Osteocyte (in vitro differentiated cells): ENCODE measurements at regions not wholly inside any gene's neighbourhood (a gene's known extent, or its start where the extent isn't known, plus 50 kb on each side); places are given as distances from the start of the nearest gene placed in this dataset.

Experiments used
- DNase-seq: peaks from one replicate; pipeline ENCODE4 v3.0.0; 2021; ENCODE audit warnings: mixed read lengths; ENCODE audit not compliant: unreplicated experiment; ENCODE audit errors: extremely low spot score
- H3K27ac Mint-ChIP-seq: one replicate; pipeline ENCODE4 v1.8.0; 2021; ENCODE audit warnings: mild to moderate bottlenecking, mixed read lengths; ENCODE audit not compliant: unreplicated experiment
- H3K27me3 Mint-ChIP-seq: one replicate; pipeline ENCODE4 v1.8.0; 2021; ENCODE audit warnings: mixed read lengths; ENCODE audit not compliant: unreplicated experiment
- H3K36me3 Mint-ChIP-seq: one replicate; pipeline ENCODE4 v1.8.0; 2021; ENCODE audit warnings: mixed read lengths; ENCODE audit not compliant: unreplicated experiment
- H3K4me1 Mint-ChIP-seq: one replicate; pipeline ENCODE4 v1.8.0; 2021; ENCODE audit warnings: mixed read lengths; ENCODE audit not compliant: unreplicated experiment
- H3K4me3 Mint-ChIP-seq: one replicate; pipeline ENCODE4 v1.8.0; 2021; ENCODE audit warnings: mild to moderate bottlenecking, moderate library complexity, mixed read lengths; ENCODE audit not compliant: unreplicated experiment
- H3K9me3 Mint-ChIP-seq: one replicate; pipeline ENCODE4 v1.8.0; 2021; ENCODE audit warnings: mixed read lengths; ENCODE audit not compliant: unreplicated experiment
- TF ChIP-seq, protein P1 (sequence below): fragments of 200-600 bp; sonication (generic); IDR thresholded peaks from 2 replicates; pipeline ENCODE4 v1.5.0; 2021; ENCODE audit warnings: antibody characterized with exemption, mild to moderate bottlenecking, moderate library complexity

DNA sequence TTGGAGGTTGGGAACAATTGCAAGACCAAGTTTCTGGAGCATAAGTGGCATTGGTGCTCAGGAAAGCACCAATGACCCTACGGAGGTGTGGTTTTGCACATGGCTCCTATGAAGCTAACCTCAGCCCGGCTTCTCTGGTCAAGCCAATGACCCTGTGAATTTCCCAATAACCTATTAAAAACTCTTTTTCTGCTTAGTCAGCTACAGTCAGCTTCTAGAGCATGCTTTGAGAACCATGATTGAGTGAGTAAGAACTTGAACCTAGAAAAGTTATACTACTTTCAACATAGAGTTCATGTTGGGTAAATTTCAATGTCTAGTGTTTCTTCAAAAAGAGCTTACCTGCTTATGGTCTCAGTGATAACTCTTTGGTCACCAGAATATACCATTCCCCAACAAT is 163.2 kb downstream of the RSL24D1 start:
- H3K9me3 Mint-ChIP-seq, result no peaks in the 10 kb centered on the region
- no peaks in the 10 kb centered on the region for H3K36me3 Mint-ChIP-seq
- no peak for DNase-seq
- no peak overlapping the region for H3K27ac Mint-ChIP-seq
- no peaks in the 10 kb centered on the region for H3K27me3 Mint-ChIP-seq
- no peak overlapping the region for H3K4me3 Mint-ChIP-seq
- no peaks in the 10 kb centered on the region for H3K4me1 Mint-ChIP-seq
- TF ChIP-seq, protein P1, sequence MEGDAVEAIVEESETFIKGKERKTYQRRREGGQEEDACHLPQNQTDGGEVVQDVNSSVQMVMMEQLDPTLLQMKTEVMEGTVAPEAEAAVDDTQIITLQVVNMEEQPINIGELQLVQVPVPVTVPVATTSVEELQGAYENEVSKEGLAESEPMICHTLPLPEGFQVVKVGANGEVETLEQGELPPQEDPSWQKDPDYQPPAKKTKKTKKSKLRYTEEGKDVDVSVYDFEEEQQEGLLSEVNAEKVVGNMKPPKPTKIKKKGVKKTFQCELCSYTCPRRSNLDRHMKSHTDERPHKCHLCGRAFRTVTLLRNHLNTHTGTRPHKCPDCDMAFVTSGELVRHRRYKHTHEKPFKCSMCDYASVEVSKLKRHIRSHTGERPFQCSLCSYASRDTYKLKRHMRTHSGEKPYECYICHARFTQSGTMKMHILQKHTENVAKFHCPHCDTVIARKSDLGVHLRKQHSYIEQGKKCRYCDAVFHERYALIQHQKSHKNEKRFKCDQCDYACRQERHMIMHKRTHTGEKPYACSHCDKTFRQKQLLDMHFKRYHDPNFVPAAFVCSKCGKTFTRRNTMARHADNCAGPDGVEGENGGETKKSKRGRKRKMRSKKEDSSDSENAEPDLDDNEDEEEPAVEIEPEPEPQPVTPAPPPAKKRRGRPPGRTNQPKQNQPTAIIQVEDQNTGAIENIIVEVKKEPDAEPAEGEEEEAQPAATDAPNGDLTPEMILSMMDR, result no peak

DNA sequence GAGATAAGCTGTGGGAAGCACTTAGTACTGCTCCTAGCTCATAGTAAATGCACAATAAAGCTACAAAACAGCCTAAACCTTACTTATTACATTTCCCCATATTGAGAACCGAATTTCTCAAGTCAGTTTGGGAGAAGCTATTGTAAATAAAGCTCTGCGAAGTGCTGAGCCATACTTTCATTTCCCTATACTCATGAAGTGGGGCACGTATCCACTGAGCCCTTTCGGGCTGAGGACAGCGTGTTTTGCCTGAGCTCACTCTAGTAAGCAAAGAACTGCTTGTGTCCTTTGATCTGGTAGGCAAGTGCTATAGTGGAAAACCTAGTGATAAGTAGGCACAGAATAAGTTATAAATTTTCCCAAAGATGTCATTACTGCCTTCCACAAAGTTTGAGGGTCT is 165.0 kb downstream of the RSL24D1 start:
- TF ChIP-seq, protein P1, result no peak
- Mint-ChIP-seq H3K27ac (no peak overlapping the region), H3K9me3 (no peaks in the 10 kb centered on the region), H3K4me1 (no peaks in the 10 kb centered on the region), H3K36me3 (no peaks in the 10 kb centered on the region), H3K27me3 (no peaks in the 10 kb centered on the region), H3K4me3 (no peak overlapping the region)
- no peak for DNase-seq

GRCh38 chr15:55026381-55026780 is 170.4 kb downstream of the RSL24D1 start:
- no peaks in the 10 kb centered on the region for H3K9me3 Mint-ChIP-seq
- TF ChIP-seq, protein P1, result no peak
- H3K36me3 Mint-ChIP-seq, result no peaks in the 10 kb centered on the region
- H3K4me3 Mint-ChIP-seq, result no peak overlapping the region
- no peaks in the 10 kb centered on the region for H3K4me1 Mint-ChIP-seq
- no peaks in the 10 kb centered on the region for H3K27me3 Mint-ChIP-seq
- H3K27ac Mint-ChIP-seq, result no peak overlapping the region
- no peak for DNase-seq

DNA sequence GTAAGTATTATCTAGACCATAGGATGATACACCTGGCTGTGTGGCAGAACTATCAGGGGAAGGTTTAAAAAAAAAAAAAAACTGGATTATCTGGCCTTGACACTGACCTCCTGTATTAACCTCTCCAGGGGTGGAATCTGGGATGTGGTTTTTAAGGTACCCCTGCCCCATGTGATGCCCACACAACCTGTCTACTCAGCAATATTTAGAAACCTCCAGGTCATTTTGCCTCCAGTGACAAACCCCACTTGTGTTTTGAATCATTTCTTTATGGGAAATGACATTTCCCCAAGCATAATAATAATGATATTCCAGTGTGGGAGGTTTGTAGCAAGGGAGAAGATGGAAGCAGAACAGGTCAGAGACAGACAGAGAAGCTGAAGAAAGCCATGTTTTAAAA is 179.1 kb downstream of the RSL24D1 start:
- no peaks in the 10 kb centered on the region for H3K36me3 Mint-ChIP-seq
- DNase-seq, result no peak
- H3K4me3 Mint-ChIP-seq, result no peak overlapping the region
- H3K27ac Mint-ChIP-seq, result no peak overlapping the region
- H3K9me3 Mint-ChIP-seq, result no peaks in the 10 kb centered on the region
- H3K4me1 Mint-ChIP-seq, result no peaks in the 10 kb centered on the region
- TF ChIP-seq, protein P1, result no peak
- H3K27me3 Mint-ChIP-seq, result no peaks in the 10 kb centered on the region

DNA sequence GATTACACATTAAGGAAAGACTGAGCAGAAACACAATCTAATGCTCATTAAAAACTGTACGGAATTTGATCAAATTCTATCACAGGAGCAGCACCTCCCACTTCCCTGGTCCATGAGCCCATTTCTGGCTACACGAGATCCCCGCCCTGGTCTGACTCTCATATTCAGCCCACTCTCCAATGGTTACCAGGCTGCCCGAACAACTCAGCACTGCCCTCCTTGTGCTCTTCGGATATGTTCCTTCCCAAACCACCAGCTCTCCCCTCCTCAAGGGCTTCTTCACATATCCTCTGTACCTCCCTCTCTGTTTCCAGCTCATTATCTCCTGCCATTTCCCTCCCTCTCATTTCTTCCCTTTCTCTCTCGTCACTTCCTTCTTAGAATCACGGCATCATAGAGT is 180.5 kb downstream of the RSL24D1 start:
- no peak for DNase-seq
- no peak overlapping the region for H3K27ac Mint-ChIP-seq
- TF ChIP-seq, protein P1, result no peak
- H3K4me1 Mint-ChIP-seq, result no peaks in the 10 kb centered on the region
- no peak overlapping the region for H3K4me3 Mint-ChIP-seq
- no peaks in the 10 kb centered on the region for H3K36me3 Mint-ChIP-seq
- H3K9me3 Mint-ChIP-seq, result no peaks in the 10 kb centered on the region
- H3K27me3 Mint-ChIP-seq, result no peaks in the 10 kb centered on the region
